Iris pigment epithelial cell (primary cell): ENCODE measurements at regions not wholly inside any gene's neighbourhood (a gene's known extent, or its start where the extent isn't known, plus 50 kb on each side); places are given as distances from the start of the nearest gene placed in this dataset.

Experiments
- DNase-seq: peaks from one replicate; pipeline ENCODE4 v3.0.0-alpha.2; 2011; ENCODE audit warnings: low read depth

DNA sequence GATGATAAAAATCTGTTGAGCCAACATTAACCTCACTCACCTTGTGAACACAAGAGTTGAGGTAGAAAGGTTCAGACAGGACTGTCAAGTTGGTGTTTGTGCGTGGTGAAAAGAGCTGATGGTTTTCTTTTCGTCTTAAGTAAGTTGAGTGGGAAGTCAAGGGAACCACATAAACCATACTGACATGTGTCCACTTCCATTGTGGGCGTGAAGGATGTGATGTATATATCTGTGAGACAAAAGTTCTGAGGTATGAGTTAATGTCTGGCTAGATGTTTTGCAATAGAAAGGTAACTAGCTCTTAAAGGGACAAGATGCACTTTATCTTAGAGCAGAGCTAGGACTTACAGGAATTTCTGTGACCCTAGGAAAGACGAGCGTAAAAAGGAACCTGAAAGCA, 1272.1 kb upstream of the ADGRB3 start:
- no peak for DNase-seq

DNA sequence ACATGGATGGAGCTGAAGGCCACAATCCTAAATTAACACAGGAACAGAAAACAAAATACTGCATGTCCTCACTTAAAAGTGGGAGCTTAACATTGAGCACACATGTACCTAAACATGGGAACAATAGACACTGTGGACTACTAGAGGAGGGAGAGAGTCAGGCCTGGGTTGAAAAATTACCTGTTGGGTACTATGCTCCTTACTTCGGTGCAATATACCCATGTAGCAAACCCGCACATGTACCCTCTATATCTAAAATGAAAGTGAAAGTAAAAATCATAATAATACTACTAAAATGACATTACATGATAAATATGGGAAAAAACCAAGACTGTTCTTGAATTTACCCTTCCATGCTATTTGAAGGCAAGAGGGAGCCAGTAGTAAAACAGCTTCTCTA, 1273.8 kb upstream of the ADGRB3 start:
- DNase-seq: no peak

DNA sequence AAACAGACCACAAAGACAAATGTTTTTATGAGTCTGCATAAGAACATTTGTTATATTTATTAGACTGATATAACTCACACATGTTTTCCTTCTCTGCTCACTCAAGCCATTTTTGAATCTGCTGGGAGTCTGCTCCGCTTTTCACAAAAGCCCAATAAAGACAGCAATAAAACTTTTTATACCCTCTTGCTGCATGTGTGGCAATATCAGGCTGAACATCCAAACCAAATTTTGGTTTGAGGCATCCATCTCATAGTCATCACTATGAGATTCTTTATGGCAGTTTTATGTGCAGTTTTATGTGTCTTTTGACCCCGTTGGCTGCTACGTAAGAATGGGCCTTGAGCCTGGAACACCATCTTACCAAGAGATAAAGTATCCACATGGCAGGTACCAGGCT, 1276.8 kb upstream of the ADGRB3 start:
- DNase-seq: no peak

DNA sequence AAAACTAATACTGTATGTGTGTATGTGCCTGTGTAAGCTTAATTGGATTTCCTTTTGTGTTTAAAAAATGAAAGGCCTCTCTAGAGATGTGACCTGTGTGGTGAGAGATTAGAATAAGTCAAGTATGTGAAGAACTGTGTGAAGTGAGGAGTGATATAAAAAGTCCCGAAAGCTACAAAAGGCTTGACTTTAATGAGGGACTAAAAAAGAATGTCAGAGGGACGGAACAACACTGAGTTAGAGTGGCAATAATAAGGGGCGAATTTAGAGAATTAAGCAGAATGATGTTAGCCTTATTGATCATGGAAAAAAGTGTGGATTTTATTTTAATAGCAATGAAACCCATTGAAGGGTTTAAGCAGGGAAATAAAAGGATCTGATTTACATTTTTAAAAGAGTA, 1281.2 kb upstream of the ADGRB3 start:
- no peak for DNase-seq

DNA sequence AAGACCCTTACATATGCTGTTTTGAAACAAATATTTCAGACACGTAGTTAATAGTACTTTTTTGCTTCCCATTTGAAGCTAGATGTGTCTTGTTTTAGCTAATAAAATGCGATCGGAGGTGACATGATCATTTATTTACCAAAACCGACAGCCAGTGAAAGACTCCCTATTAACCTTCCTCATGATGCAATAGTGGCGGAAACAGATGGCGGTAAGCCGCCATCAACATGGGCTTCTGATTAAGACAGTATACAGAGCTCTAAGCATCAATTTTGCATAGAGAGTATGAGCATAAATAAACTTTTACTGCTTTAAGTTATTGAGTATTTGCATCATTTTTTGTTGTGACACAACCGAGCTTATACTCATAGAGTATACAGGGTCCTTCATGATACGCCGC, 1282.4 kb upstream of the ADGRB3 start:
- no peak for DNase-seq

DNA sequence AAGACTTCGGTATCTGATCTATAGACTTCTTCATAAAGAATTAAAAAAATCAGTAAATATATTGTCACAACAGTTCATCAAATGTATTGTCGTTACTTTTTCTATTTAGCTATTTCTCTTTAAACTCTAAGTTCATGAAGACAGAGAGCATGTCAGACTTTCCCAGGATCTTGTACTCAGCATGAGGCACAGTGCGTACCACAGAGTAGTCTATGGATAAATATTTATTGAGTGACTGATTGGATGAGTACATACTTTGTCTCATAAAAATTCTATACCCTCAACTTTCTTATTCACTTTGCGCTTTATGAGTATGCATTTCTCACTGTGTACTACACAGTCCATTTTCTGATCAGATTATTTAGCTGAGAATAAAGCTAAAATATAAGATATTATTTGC, 1284.4 kb upstream of the ADGRB3 start:
- no peak for DNase-seq

DNA sequence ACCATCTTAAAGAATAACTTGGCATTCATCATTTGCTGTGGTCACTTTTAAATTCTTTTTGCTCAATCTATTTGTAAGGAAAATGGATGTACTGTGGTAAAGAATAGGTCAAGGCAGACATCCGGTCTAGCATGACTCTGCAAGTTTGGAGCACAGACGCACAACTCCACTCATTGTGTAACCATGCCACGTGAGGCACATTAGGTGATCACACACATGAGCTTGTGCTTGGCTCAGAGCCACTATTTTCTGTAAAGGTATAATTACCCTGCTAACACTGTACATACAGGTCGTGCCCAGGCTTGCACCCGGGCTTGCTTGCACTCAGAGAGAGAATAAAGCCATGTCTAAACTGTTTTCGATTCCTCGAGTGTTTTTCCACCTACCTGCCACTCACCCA, 1289.1 kb upstream of the ADGRB3 start:
- peak; percentile 26 for DNase-seq

DNA sequence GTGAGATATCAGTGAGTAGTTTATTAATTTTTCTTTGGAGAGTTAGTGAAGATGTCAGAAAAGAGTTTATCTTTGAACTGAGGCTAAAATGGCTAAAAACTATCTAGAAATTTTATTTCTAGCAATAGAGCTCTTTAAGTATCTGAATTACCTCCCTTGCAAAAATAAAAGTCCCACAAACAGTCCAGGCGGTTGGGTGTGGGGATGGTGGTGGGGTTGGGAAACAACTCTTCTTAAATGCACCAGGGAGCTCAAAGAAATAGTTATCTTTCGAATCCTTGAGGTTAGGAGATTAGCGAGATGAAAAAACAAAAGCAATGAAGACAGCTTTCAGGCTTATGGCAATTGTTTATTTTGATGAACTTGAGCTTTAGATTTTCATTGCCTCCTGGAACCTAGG, 1299.1 kb upstream of the ADGRB3 start:
- peak; percentile 14 for DNase-seq

DNA sequence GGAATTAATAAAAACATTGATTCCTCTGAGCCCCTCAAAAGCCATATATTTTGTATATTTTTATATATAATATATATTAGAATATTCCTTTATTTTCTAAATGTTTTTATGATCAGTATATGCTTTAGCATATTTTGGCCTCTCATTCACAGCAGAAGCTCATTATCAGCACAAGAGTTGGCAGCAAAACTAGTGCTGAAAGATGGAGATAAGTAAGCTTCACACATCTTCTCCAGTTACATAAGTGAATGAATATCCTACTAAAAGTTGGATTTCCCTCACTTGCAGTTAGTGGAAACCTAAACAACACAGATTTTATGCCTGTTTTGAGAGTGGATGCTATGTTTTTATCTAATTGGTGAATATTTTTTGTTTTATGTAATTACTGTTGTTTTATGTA, 1303.8 kb upstream of the ADGRB3 start:
- DNase-seq: no peak

DNA sequence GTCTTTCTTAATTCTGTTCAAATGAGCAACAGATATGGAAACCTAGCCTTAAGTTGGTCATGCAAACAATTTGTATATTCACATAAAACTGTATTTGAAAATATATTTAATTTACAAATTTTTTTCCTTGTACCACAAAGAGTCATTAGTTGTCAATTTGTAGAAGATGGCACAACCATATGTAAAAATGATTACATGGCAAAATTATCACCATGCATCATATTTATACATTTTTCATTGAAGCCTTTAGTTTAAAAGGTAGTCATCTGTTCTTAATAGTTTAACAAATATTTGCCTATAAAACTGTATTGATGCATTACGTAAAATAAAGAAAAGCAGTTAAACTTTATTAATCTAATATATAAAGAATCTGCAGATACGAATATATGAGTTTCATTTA, 1306.8 kb upstream of the ADGRB3 start:
- no peak for DNase-seq

DNA sequence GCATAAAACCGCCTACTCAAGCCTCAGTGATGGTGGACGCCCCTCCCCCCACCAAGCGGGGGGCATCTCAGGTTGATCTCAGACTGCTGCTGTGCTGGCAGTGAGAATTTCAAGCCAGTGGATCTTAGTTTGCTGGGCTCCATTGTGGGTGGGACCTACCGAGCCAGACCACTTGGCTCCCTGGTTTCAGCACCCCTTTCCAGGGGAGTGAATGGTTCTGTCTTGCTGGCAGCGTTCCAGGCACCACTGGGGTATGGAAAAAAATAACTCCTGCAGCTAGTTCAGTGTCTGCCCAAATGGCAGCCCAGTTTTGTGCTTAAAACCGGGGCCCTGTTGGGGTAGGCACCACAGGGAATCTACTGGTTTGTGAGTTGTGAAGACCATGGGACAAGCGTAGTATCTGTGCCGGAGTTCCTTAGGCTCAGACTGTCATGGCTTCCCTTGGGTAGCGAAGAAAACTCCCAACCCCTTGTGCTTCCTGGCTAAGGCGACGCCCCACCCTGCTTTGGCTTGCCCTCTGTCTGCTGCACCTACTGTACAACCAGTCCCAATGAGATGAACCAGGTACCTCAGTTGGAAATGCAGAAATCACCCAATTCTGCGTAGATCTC, 1334.5 kb upstream of the ADGRB3 start:
- no peak for DNase-seq

DNA sequence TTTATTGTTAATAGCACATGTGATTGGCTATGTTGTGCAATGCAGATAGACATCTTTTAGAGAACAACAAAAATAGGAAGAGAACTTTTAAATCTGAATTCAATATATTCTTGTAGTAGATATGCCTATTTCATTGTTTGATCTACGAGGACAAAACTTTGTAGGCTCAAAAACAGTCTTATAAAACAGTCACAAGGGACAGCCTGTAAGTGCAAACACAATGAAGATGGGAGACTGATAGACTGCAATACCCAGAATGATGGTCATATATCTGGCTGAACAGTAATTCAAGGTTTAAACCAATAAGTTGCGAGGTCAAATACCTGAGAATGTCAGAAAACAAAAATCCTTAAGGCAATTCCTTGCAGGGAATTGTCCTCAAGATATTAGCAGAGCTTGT, 1342.9 kb upstream of the ADGRB3 start:
- no peak for DNase-seq

DNA sequence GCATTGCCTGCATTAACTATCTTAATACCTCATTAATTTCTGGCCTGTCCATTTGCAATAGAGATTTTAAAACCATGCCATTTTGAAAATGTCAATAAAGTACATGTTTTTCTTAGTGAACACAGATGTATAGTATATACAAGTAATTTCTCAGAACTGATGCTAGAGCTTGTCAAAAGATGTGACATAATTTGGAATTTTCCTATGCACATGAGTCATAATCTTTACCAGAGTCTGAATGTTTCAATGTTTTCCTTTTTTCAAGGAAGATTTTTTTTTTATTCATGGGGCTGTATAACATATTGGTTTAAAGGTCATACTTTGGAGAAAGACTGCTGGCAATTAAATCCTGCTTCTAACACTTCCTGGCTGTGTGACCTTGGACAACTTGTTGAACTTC, 1347.5 kb upstream of the ADGRB3 start:
- DNase-seq: peak; percentile 45

DNA sequence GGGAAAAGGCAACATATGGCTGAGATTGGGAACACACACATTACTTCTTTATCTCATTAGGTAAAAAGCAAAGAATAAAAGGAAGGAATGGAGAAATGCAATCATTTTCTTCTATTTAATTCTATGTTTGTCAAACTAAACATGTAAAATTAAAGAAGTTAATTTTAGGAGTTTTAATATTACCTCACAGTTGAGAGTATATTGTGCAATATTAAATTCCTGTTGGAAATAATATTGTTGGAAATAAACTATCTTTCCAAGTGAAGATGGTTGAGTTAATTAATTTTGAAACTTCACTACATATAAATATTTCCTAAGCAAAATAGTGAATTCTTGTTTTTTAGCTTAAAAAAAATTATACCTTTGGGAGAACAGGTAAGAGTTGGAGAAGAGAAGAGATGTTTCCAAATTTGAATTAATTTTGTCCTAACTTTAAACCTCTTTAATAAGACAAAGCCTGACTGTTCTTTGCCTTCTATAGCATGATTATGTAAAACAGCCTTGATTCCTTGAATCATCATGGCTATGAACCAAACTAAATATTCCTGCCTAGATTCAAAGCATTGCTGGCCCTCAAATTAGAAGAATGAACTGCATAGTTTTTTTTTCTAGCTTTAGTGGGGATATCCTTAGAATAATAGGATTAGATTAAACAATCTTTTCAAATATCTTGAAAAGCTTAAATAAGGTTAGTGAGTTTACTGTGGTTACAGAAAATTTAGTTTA, 1349.1 kb upstream of the ADGRB3 start:
- peak; percentile 33 for DNase-seq

DNA sequence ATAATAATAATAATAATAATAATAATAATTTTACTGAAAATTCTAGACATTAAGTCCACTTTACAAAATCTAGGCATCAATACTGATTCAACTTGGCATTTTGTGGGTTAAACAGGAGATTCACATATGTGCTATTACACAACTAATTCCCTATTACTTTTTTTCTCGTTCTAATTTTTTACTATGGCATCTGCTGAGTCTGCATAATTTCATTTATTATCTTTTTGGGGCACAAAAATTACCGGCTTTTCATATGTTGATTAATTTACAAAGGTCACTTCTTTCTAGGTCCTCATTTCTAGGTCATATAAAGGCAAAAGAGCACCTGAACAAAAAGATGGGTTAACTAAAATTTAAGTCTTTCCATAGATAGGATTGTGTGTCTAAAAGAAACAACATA, 1357.8 kb upstream of the ADGRB3 start:
- no peak for DNase-seq

DNA sequence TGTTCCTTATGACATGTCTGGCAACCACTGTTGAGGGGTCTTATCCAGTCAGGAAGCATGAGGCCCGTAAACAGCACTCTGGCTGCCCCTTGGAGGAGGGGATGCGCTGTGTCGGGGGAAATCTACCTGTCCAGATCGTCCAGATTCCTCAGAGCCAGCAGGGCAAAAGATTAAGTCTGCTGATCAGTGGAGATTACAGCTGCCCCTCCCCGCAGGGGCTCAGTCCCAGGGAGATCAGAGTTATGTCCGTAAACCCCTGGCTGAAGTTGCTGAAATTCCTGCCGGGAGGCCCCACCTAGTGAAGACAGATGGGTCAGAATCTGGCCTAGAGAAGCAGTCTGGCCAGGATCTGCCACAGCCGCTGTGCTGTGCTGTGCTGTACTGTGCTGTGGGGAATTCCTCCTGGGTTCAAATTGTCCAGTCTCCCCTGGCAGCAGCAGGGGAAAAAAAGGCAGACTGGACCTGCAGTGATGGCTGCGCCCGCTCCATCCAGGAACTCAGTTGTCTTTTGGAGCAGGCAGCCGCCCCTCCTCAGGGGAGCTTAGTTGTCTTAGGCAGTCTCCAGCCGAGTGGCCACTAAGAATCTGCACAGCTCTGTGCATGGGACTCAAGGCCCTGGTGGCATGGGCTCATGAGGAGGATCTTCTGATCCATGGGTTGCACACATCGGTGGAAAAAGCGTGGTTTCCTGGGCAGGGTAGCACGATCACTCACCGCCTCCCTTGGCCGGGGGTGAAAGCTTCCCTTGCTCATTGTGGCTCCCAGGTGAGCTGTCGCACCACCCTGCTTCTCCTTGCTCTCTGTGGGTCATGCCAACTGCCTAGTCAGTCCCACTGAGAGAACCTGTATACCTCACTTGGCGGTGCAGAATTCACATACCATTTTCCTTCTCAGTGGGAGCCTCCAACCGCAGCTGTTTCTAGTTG, 1368.8 kb upstream of the ADGRB3 start:
- DNase-seq: no peak

DNA sequence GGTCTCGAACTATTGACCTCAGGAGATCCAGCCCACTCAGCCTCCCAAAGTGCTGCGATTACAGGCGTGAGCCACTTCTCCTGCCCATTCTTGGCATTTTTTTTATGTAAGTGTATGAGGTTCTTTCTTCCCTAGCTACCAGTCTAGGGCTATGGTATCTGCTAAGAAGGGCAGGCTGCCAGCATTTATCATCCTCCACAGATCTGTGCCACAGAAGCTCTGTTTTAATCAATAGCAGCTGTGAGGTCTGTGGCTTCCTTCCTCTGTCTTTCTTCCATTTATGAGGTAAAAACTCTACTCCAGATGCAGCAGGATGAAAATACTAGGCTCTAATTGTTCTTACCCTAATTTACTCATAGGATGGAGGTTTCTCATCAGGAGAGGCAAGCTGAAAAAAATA, 1382.4 kb upstream of the ADGRB3 start:
- peak; percentile 0 for DNase-seq

DNA sequence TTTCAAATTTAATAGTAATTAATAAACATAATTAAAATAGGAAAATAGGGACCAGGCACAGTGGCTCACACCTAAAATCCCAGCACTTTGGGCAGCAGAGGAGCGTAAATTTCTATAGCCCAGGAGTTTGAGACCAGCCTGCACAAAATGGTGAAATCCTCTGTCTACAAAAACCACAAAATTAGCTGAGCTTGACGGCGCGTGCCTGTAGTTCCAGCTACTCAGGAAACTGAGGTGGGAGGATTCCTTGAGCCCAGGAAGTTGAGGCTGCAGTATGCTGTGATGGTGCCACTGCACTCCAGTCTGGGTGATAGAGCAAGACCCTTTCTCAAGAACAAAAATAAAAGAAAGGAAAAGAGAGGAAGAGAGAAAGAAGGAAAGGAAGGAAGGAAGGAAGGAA, 1387.0 kb upstream of the ADGRB3 start:
- no peak for DNase-seq

DNA sequence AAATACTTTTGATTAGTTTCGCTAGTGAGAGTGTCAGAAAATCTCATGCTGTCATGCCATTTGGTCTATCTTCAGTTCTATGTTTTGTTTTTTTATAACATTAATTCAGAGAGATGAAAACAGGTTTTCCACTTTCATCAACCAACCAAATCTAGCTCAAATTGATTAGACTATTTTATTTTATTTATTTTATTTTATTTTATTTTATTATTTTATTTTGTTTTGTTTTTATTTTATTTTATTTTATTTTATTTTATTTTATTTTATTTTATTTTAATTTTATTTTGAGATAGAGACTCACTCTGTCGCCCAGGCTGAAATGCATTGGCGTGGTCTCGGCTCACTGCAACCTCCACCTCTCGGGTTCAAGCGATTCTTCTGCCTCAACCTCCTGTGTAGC, 1391.0 kb upstream of the ADGRB3 start:
- DNase-seq: no peak

DNA sequence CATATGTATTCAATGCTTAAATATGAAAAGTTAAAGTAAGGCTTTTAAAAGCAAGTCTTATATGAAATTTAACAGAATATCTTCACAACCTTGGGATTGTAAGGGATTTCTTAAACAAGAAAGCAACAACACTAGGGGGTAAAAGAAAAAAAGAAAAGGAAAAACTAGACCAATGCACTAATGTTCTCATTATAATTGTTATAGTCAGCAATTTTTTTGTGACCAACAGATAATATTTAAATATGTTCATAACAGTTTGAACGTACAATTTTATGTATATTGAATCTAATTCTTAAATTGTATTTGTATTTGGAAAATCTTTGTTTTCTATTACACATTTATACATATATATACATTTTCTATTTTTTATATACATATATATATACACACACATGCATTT, 1397.8 kb upstream of the ADGRB3 start:
- DNase-seq: no peak

DNA sequence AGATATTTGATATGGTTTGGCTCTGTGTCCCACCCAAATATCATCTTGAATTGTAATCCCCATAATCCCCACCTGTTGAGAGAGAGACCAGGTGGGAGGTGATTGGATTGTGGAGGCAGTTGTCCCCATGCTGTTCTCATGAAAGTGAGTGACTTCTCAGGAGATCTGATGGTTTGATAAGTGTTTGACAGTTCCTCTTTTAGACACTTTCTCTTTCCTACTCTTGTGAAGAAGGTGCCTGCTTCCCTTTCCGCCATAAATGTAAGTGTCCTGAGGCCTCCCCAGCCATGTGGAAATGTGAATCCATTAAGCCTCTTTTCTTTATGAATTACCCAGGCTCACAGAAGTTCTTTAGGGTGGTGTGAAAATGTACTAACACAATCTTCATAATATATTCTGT, 1404.0 kb upstream of the ADGRB3 start:
- no peak for DNase-seq

DNA sequence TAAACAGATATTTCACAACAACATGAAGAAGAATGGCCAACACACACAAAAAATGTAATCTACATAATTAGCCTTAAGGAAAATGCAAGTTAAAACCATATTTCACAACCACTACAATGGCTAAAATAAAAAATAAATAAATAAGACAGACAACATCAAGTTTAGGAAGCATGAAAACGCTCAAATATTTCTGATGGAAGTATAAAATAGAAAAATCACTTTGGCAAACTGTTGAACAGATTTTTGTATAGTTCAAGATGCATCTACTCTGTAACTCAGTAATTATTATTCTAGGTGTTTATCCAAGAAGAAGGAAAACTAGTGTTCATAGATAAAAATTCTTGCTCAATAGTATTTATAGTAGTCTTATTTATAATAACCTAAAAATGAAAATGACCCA, 1410.1 kb upstream of the ADGRB3 start:
- no peak for DNase-seq

DNA sequence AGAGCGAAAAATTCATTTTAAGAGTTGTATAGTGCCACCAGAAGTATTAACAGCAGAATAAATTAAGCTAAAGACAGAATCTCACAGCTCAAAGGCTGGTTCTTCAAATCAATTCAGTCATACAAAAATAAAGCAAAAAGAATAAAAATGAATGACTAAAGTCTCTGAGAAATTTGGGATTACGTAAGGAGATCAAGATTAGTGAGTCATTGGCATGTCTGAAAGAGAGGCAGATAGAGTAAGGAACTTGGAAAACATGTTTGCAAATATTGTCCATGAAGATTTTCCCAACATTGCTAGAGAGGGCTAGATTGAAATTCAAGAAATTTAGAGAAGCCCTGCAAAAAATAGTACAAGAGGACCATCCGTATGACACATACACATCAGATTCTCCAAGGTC, 1413.9 kb upstream of the ADGRB3 start:
- DNase-seq: peak; percentile 50
